NCI-H524 (cell line): ENCODE measurements at regions not wholly inside any gene's neighbourhood (a gene's known extent, or its start where the extent isn't known, plus 50 kb on each side); places are given as distances from the start of the nearest gene placed in this dataset.

Source experiments
- DNase-seq, 2 experiments: peaks; one replicate each; lab custom pipeline; 2025; lab: John Stamatoyannopoulos, UW

GRCh38 chr16:6133009-6133557 is 1035.5 kb upstream of the EEF2KMT start:
- no peak for DNase-seq

GRCh38 chr16:6132121-6132520 is 1034.5 kb upstream of the EEF2KMT start:
- no peak for DNase-seq

GRCh38 chr16:6131526-6132050 is 1034.0 kb upstream of the EEF2KMT start:
- DNase-seq: no peak

GRCh38 chr16:6125483-6126259 is 1028.1 kb upstream of the EEF2KMT start:
- DNase-seq: no peak

GRCh38 chr16:6124136-6124535 is 1026.5 kb upstream of the EEF2KMT start:
- no peak for DNase-seq

GRCh38 chr16:6122401-6122800 is 1024.8 kb upstream of the EEF2KMT start:
- DNase-seq: no peak

GRCh38 chr16:6114691-6115090 is 1017.1 kb upstream of the EEF2KMT start:
- no peak for DNase-seq

- no peak for DNase-seq
Observed at GRCh38 chr16:6113749-6114148, 1016.2 kb upstream of the EEF2KMT start.

GRCh38 chr16:6112700-6113099 is 1015.1 kb upstream of the EEF2KMT start:
- no peak for DNase-seq

GRCh38 chr16:6111390-6111789 is 1013.8 kb upstream of the EEF2KMT start:
- DNase-seq: no peak

GRCh38 chr16:6110346-6110745 is 1012.8 kb upstream of the EEF2KMT start:
- DNase-seq: no peak

GRCh38 chr16:6106061-6106460 is 1008.5 kb upstream of the EEF2KMT start:
- no peak for DNase-seq

GRCh38 chr16:6105115-6105514 is 1007.5 kb upstream of the EEF2KMT start:
- DNase-seq: no peak

GRCh38 chr16:6104428-6104827 is 1006.8 kb upstream of the EEF2KMT start:
- no peak for DNase-seq

GRCh38 chr16:6103561-6103960 is 1006.0 kb upstream of the EEF2KMT start:
- DNase-seq: no peak

- no peak for DNase-seq
Observed at GRCh38 chr16:6099102-6099501, 1001.5 kb upstream of the EEF2KMT start.

GRCh38 chr16:6096931-6097670 is 999.5 kb upstream of the EEF2KMT start:
- no peak for DNase-seq

- no peak for DNase-seq
Observed at GRCh38 chr16:6095414-6095813, 997.8 kb upstream of the EEF2KMT start.

- no peak for DNase-seq
Observed at GRCh38 chr16:6091021-6091420, 993.4 kb upstream of the EEF2KMT start.

GRCh38 chr16:6081320-6081976 is 983.9 kb upstream of the EEF2KMT start:
- peak in 1 of 2 experiments; percentile 25 for DNase-seq

GRCh38 chr16:6076631-6077030 is 979.0 kb upstream of the EEF2KMT start:
- no peak for DNase-seq

- DNase-seq: no peak
Observed at GRCh38 chr16:6068063-6068462, 970.5 kb upstream of the EEF2KMT start.
